ENCODE measurements at regions not wholly inside any gene's neighbourhood (a gene's known extent, or its start where the extent isn't known, plus 50 kb on each side); places are given as distances from the start of the nearest gene placed in this dataset.

DNA sequence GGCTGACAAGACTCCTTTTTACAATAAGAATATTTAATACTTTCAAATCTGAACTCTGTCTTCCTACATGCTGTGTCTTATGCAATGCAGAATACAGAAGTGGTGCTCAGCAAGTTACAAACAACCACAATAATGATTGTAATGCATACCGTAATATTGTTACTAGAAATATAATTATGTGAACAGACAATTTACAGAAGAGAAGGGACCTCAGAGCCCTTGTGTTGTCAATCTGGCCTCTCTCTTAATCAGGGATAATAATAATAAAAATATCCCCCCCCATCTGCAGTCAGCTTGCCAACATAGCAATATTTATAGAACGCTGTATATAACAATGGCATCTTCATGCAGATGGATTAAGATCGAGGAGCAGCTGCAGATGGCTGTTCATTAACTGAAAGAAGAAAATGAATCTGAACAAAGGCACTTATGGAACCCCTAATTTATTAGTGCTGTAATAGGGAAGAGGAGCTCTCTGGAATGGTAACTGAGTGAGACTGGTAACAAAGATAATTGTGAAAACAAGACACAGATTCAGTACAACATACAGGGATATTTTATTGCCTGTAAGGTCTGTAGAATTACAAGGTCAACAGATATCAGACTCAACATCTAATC is 106.3 kb downstream of the TMEM26 start:
- no peak for DNase-seq (ENCODE audit: low read depth, low spot score)
- H3K4me3 ChIP-seq (ENCODE audit: low read depth, low read length), result no peak overlapping the region
- TF ChIP-seq, protein P1, sequence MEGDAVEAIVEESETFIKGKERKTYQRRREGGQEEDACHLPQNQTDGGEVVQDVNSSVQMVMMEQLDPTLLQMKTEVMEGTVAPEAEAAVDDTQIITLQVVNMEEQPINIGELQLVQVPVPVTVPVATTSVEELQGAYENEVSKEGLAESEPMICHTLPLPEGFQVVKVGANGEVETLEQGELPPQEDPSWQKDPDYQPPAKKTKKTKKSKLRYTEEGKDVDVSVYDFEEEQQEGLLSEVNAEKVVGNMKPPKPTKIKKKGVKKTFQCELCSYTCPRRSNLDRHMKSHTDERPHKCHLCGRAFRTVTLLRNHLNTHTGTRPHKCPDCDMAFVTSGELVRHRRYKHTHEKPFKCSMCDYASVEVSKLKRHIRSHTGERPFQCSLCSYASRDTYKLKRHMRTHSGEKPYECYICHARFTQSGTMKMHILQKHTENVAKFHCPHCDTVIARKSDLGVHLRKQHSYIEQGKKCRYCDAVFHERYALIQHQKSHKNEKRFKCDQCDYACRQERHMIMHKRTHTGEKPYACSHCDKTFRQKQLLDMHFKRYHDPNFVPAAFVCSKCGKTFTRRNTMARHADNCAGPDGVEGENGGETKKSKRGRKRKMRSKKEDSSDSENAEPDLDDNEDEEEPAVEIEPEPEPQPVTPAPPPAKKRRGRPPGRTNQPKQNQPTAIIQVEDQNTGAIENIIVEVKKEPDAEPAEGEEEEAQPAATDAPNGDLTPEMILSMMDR (IDR thresholded peaks at IDR 0.05; ENCODE audit: low read depth, low read length), result no peak
- no peak overlapping the region for H3K27ac ChIP-seq (ENCODE audit: low read depth, low read length)
- H3K27me3 ChIP-seq (ENCODE audit: control insufficient read depth, insufficient read depth, low read length), result no peaks in the 10 kb centered on the region
- POLR2A ChIA-PET, result no interaction called here
- CTCF ChIA-PET, result no interaction called here
- no peaks in the 10 kb centered on the region for H3K9me3 ChIP-seq (ENCODE audit: control insufficient read depth, insufficient read depth, low read length)

DNA sequence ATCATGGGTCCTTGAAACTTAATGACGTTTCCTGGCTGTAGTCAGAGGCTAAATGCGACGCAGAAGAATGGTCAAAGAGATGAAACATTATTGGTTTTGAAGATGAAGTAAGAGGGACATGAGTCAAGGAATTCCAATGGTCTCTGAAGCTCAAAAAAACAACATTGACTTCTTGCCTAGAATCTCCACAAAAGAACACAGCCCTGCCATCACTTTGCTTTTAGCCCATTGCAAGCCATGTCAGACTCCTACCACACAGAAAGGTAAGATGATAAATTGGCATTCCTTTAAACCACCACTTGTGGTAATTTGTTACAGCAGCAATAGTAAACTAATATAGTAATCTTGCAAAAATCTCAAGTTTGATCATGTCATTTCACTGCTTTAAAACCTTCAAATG is 109.4 kb downstream of the TMEM26 start:
- TF ChIP-seq, protein P1 (IDR thresholded peaks at IDR 0.05; ENCODE audit: low read depth, low read length), result no peak
- no peak for DNase-seq (ENCODE audit: low read depth, low spot score)
- ChIA-PET POLR2A (no interaction called here), CTCF (interaction anchor here (0.5 to 1.2 kb wide), 2 partner anchors 389 to 527 kb away, joined by 4 read pairs; no protein-coding TSS in a partner anchor)
- no peaks in the 10 kb centered on the region for H3K27me3 ChIP-seq (ENCODE audit: control insufficient read depth, insufficient read depth, low read length)
- no peak overlapping the region for H3K4me3 ChIP-seq (ENCODE audit: low read depth, low read length)
- H3K27ac ChIP-seq (ENCODE audit: low read depth, low read length), result no peak overlapping the region
- no peaks in the 10 kb centered on the region for H3K9me3 ChIP-seq (ENCODE audit: control insufficient read depth, insufficient read depth, low read length)

DNA sequence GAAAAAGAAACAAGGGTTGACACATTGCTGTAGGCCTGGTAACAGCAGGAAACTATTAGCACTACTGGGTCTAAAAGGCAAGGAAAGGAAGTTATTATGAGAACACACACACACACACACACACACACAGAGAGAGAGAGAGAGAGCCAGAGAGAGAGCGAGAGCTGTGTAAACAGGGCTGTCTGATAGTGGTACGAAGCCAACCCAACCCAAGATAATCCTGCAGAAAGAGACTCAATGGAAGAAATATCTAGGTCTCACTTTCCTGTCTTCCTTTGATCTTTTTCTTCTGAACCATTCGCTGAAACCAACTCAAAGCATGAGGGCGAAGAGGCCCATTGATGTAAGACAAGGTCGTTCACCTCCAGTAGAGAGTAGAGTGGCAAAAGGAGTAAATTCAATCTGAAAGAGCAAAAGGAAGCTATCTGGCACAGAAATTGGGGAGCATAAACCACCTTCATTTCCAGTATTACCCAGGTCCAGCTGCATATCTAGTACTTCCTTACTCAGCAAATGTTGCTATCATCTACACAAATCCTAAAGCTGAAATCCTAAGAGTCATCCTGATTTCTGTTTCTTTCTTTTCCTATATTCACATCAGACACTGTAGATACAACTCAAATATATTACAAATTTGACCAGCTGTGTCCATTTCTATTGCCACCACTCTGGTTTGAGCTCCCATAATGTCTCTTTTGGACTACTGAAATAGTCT is 110.2 kb downstream of the TMEM26 start:
- CTCF ChIA-PET, result interaction anchor here (0.5 to 1.2 kb wide), 2 partner anchors 390 to 554 kb away, joined by 3 to 4 read pairs; no protein-coding TSS in a partner anchor
- TF ChIP-seq, protein P1 (IDR thresholded peaks at IDR 0.05; ENCODE audit: low read depth, low read length), result no peak

DNA sequence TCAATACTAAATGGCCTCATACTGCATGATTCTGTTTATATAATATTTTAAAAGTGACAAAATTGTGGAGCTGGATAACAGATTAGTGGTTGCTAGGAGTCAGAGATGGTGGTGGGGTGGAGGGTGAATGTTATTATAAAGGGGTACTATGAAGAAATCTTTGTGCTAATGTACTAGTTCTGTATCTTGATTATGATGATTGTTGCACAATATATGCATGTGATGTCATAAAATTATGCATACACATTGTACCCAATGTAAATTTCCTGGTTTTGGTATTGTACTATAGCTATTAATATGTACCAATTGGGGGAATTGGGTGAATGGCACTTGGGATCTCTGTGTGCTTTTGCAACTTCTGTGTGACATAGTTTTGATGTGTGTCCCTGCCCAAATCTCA is 112.2 kb downstream of the TMEM26 start:
- Histone ChIP-seq H3K27ac (ENCODE audit: low read depth, low read length) (no peak overlapping the region), H3K4me3 (ENCODE audit: low read depth, low read length) (no peak overlapping the region), H3K27me3 (ENCODE audit: control insufficient read depth, insufficient read depth, low read length) (no peaks in the 10 kb centered on the region), H3K9me3 (ENCODE audit: control insufficient read depth, insufficient read depth, low read length) (no peaks in the 10 kb centered on the region)
- ChIA-PET POLR2A (no interaction called here), CTCF (no interaction called here)
- DNase-seq (ENCODE audit: low read depth, low spot score), result no peak
- TF ChIP-seq, protein P1 (IDR thresholded peaks at IDR 0.05; ENCODE audit: low read depth, low read length), result no peak

More for the DNA sequence above, 110.2 kb downstream of the TMEM26 start:
- H3K27me3 ChIP-seq (ENCODE audit: control insufficient read depth, insufficient read depth, low read length), result no peaks in the 10 kb centered on the region
- H3K27ac ChIP-seq (ENCODE audit: low read depth, low read length), result no peak overlapping the region
- no peak for DNase-seq (ENCODE audit: low read depth, low spot score)
- no peak overlapping the region for H3K4me3 ChIP-seq (ENCODE audit: low read depth, low read length)
- POLR2A ChIA-PET, result no interaction called here
- no peaks in the 10 kb centered on the region for H3K9me3 ChIP-seq (ENCODE audit: control insufficient read depth, insufficient read depth, low read length)

DNA sequence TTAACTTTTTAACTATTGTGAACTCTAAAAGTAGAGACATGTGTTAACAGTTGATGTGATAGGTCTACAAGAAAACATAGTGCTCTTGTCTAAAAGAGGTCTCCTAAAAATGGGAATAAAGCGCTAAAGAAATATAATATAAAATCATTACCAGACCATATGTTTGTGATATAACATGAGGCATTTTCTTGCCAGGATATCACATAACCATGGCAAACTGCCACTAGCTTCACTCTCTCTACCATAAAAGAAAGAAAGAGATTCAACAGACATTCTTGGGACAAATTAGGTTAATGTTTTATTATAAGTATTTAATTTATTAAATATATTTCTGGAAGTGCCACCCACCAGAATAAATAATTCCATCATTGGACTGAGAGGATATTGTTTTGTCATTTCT is 115.0 kb downstream of the TMEM26 start:
- TF ChIP-seq, protein P1 (IDR thresholded peaks at IDR 0.05; ENCODE audit: low read depth, low read length), result no peak
- no peak overlapping the region for H3K27ac ChIP-seq (ENCODE audit: low read depth, low read length)
- no peaks in the 10 kb centered on the region for H3K9me3 ChIP-seq (ENCODE audit: control insufficient read depth, insufficient read depth, low read length)
- H3K4me3 ChIP-seq (ENCODE audit: low read depth, low read length), result no peak overlapping the region
- ChIA-PET POLR2A (no interaction called here), CTCF (no interaction called here)
- H3K27me3 ChIP-seq (ENCODE audit: control insufficient read depth, insufficient read depth, low read length), result no peaks in the 10 kb centered on the region
- DNase-seq (ENCODE audit: low read depth, low spot score), result no peak
